ENCODE measurements at regions not wholly inside any gene's neighbourhood (a gene's known extent, or its start where the extent isn't known, plus 50 kb on each side); places are given as distances from the start of the nearest gene placed in this dataset.
A peak's percentile ranks its signal among the peaks of the same experiment; 100 is the strongest.

- DNase-seq: no peak
- intact Hi-C loops (cut with DNase I, micrococcal nuclease): no loop called here
- CTCF ChIA-PET: no interaction called here
These were observed 859.2 kb downstream of the GATA3 start for GRCh38 chr10:8913720-8914119.

GRCh38 chr10:8919280-8919679 lies 864.8 kb downstream of the GATA3 start:
- CTCF ChIA-PET: no interaction called here
- no peak overlapping the region for H3K27ac Mint-ChIP-seq
- ATAC-seq (no peak), DNase-seq (no peak)
- POLR2A ChIA-PET: no interaction called here
- no peaks in the 10 kb centered on the region for H3K36me3 Mint-ChIP-seq (ENCODE audit: low read depth)
- peaks cover 2% of the 10 kb centered on the region for H3K4me1 Mint-ChIP-seq
- peaks cover 1% of the 10 kb centered on the region for H3K9me3 Mint-ChIP-seq (ENCODE audit: low read depth)
- intact Hi-C loops (cut with DNase I, micrococcal nuclease): no loop called here
- no peak overlapping the region for H3K4me3 Mint-ChIP-seq
- H3K27me3 Mint-ChIP-seq: no peaks in the 10 kb centered on the region

More at GRCh38 chr10:8913720-8914119, 859.2 kb downstream of the GATA3 start:
- Mint-ChIP-seq H3K27ac (peak overlapping the region; percentile 14), H3K4me1 (no peaks in the 10 kb centered on the region), H3K27me3 (no peaks in the 10 kb centered on the region), H3K4me3 (no peak overlapping the region), H3K9me3 (ENCODE audit: low read depth) (peaks cover 3% of the 10 kb centered on the region), H3K36me3 (ENCODE audit: low read depth) (no peaks in the 10 kb centered on the region)
- POLR2A ChIA-PET: no interaction called here
- ATAC-seq: no peak

- ChIA-PET CTCF (no interaction called here), POLR2A (no interaction called here)
These were observed 867.1 kb downstream of the GATA3 start for GRCh38 chr10:8921568-8921967.

GRCh38 chr10:8923096-8923495 lies 868.6 kb downstream of the GATA3 start:
- Mint-ChIP-seq H3K4me1 (peaks cover 2% of the 10 kb centered on the region), H3K9me3 (ENCODE audit: low read depth) (peaks cover 4% of the 10 kb centered on the region), H3K4me3 (no peak overlapping the region), H3K27me3 (no peaks in the 10 kb centered on the region), H3K36me3 (ENCODE audit: low read depth) (peaks cover 2% of the 10 kb centered on the region), H3K27ac (no peak overlapping the region)
- ATAC-seq (no peak), DNase-seq (no peak)
- intact Hi-C loops (cut with DNase I, micrococcal nuclease): no loop called here
- CTCF ChIA-PET: no interaction called here
- POLR2A ChIA-PET: no interaction called here

More at GRCh38 chr10:8921568-8921967, 867.1 kb downstream of the GATA3 start:
- no peaks in the 10 kb centered on the region for H3K27me3 Mint-ChIP-seq
- H3K9me3 Mint-ChIP-seq (ENCODE audit: low read depth): peaks cover 5% of the 10 kb centered on the region
- no peak overlapping the region for H3K27ac Mint-ChIP-seq
- ATAC-seq (no peak), DNase-seq (no peak)
- H3K4me1 Mint-ChIP-seq: peaks cover 2% of the 10 kb centered on the region
- no peak overlapping the region for H3K4me3 Mint-ChIP-seq
- H3K36me3 Mint-ChIP-seq (ENCODE audit: low read depth): peaks cover 2% of the 10 kb centered on the region
- intact Hi-C loops (cut with DNase I, micrococcal nuclease): no loop called here

- DNase-seq (no peak), ATAC-seq (no peak)
- peaks cover 2% of the 10 kb centered on the region for H3K36me3 Mint-ChIP-seq (ENCODE audit: low read depth)
- CTCF ChIA-PET: interaction anchor here (1.5 kb wide), 1 partner anchor 10 kb away, joined by 3 read pairs; no protein-coding TSS in a partner anchor
- peaks cover 2% of the 10 kb centered on the region for H3K4me1 Mint-ChIP-seq
- H3K9me3 Mint-ChIP-seq (ENCODE audit: low read depth): peaks cover 4% of the 10 kb centered on the region
- H3K27ac Mint-ChIP-seq: no peak overlapping the region
- POLR2A ChIA-PET: no interaction called here
- intact Hi-C loops (cut with DNase I, micrococcal nuclease): no loop called here
- H3K27me3 Mint-ChIP-seq: peaks cover 2% of the 10 kb centered on the region
- no peak overlapping the region for H3K4me3 Mint-ChIP-seq
These were observed 873.2 kb downstream of the GATA3 start for GRCh38 chr10:8927705-8928104.

GRCh38 chr10:8946451-8946850 lies 892.0 kb downstream of the GATA3 start:
- ChIA-PET CTCF (no interaction called here), POLR2A (no interaction called here)
- ATAC-seq: no peak
- intact Hi-C loops (cut with DNase I, micrococcal nuclease): no loop called here
- H3K9me3 Mint-ChIP-seq (ENCODE audit: low read depth): peaks cover 6% of the 10 kb centered on the region
- no peak overlapping the region for H3K4me3 Mint-ChIP-seq
- H3K27ac Mint-ChIP-seq: no peak overlapping the region
- peaks cover 8% of the 10 kb centered on the region for H3K4me1 Mint-ChIP-seq
- no peaks in the 10 kb centered on the region for H3K27me3 Mint-ChIP-seq
- H3K36me3 Mint-ChIP-seq (ENCODE audit: low read depth): no peaks in the 10 kb centered on the region
- no peak for DNase-seq

GRCh38 chr10:8950978-8951377 lies 896.5 kb downstream of the GATA3 start:
- H3K27me3 Mint-ChIP-seq: no peaks in the 10 kb centered on the region
- peak; percentile 53 for ATAC-seq

GRCh38 chr10:8951440-8952089 lies 897.1 kb downstream of the GATA3 start:
- Mint-ChIP-seq H3K27me3 (no peaks in the 10 kb centered on the region), H3K4me3 (no peak overlapping the region), H3K4me1 (peaks cover 8% of the 10 kb centered on the region), H3K9me3 (ENCODE audit: low read depth) (peaks cover 6% of the 10 kb centered on the region), H3K27ac (peak overlapping the region; percentile 7), H3K36me3 (ENCODE audit: low read depth) (no peaks in the 10 kb centered on the region)
- CTCF ChIA-PET: interaction anchor here (0.6 to 1.4 kb wide), 2 partner anchors 10 to 1221 kb away, joined by 3 to 4 read pairs; no protein-coding TSS in a partner anchor
- no peak for ATAC-seq
- no peak for DNase-seq
- POLR2A ChIA-PET: no interaction called here
- intact Hi-C loops (cut with DNase I, micrococcal nuclease): no loop called here

More at GRCh38 chr10:8950978-8951377, 896.5 kb downstream of the GATA3 start:
- H3K4me3 Mint-ChIP-seq: no peak overlapping the region
- POLR2A ChIA-PET: no interaction called here
- CTCF ChIA-PET: interaction anchor here (0.6 to 1.4 kb wide), 2 partner anchors 11 to 1221 kb away, joined by 3 to 4 read pairs; no protein-coding TSS in a partner anchor
- H3K4me1 Mint-ChIP-seq: peaks cover 8% of the 10 kb centered on the region
- H3K36me3 Mint-ChIP-seq (ENCODE audit: low read depth): no peaks in the 10 kb centered on the region
- no peak for DNase-seq
- no peak overlapping the region for H3K27ac Mint-ChIP-seq
- intact Hi-C loops (cut with DNase I, micrococcal nuclease): no loop called here
- H3K9me3 Mint-ChIP-seq (ENCODE audit: low read depth): peaks cover 10% of the 10 kb centered on the region

- H3K4me3 Mint-ChIP-seq: no peak overlapping the region
- intact Hi-C loops (cut with DNase I, micrococcal nuclease): no loop called here
- H3K27ac Mint-ChIP-seq: no peak overlapping the region
- peaks cover under 1% of the 10 kb centered on the region for H3K4me1 Mint-ChIP-seq
- H3K27me3 Mint-ChIP-seq: no peaks in the 10 kb centered on the region
- ChIA-PET CTCF (no interaction called here), POLR2A (no interaction called here)
- ATAC-seq (no peak), DNase-seq (no peak)
- H3K9me3 Mint-ChIP-seq (ENCODE audit: low read depth): peaks cover 6% of the 10 kb centered on the region
- H3K36me3 Mint-ChIP-seq (ENCODE audit: low read depth): no peaks in the 10 kb centered on the region
These were observed 901.9 kb downstream of the GATA3 start for GRCh38 chr10:8956400-8956799.

- H3K36me3 Mint-ChIP-seq (ENCODE audit: low read depth): no peaks in the 10 kb centered on the region
- H3K4me1 Mint-ChIP-seq: peaks cover 10% of the 10 kb centered on the region
- CTCF ChIA-PET: interaction anchor here (1.1 kb wide), 1 partner anchor 11 kb away, joined by 4 read pairs; no protein-coding TSS in a partner anchor
- no peak overlapping the region for H3K27ac Mint-ChIP-seq
- ATAC-seq: no peak
- intact Hi-C loops (cut with DNase I, micrococcal nuclease): no loop called here
- DNase-seq: no peak
- peaks cover 4% of the 10 kb centered on the region for H3K27me3 Mint-ChIP-seq
- POLR2A ChIA-PET: no interaction called here
- H3K9me3 Mint-ChIP-seq (ENCODE audit: low read depth): peaks cover 10% of the 10 kb centered on the region
- no peak overlapping the region for H3K4me3 Mint-ChIP-seq
These were observed 907.8 kb downstream of the GATA3 start for GRCh38 chr10:8962249-8962648.

- intact Hi-C loops (cut with DNase I, micrococcal nuclease): no loop called here
- peak; percentile 78 for ATAC-seq
- Mint-ChIP-seq H3K9me3 (ENCODE audit: low read depth) (peaks cover 15% of the 10 kb centered on the region), H3K4me1 (peaks cover 17% of the 10 kb centered on the region), H3K4me3 (no peak overlapping the region), H3K36me3 (ENCODE audit: low read depth) (peaks cover 9% of the 10 kb centered on the region), H3K27me3 (peaks cover 5% of the 10 kb centered on the region), H3K27ac (peak overlapping the region; percentile 24)
- CTCF ChIA-PET: interaction anchor here (0.6 to 0.7 kb wide), 2 partner anchors 85 to 160 kb away, joined by 3 read pairs; no protein-coding TSS in a partner anchor
- DNase-seq: no peak
- POLR2A ChIA-PET: no interaction called here
These were observed 912.6 kb downstream of the GATA3 start for GRCh38 chr10:8967061-8967460.

- H3K27me3 Mint-ChIP-seq: peaks cover 3% of the 10 kb centered on the region
- H3K27ac Mint-ChIP-seq: no peak overlapping the region
- H3K4me3 Mint-ChIP-seq: no peak overlapping the region
- peaks cover 5% of the 10 kb centered on the region for H3K9me3 Mint-ChIP-seq (ENCODE audit: low read depth)
- ATAC-seq (no peak), DNase-seq (no peak)
- peaks cover 9% of the 10 kb centered on the region for H3K36me3 Mint-ChIP-seq (ENCODE audit: low read depth)
- H3K4me1 Mint-ChIP-seq: peaks cover 15% of the 10 kb centered on the region
- ChIA-PET CTCF (interaction anchor here (0.6 to 1.0 kb wide), 2 partner anchors 10 to 112 kb away, joined by 3 read pairs; no protein-coding TSS in a partner anchor), POLR2A (no interaction called here)
- intact Hi-C loops (cut with DNase I, micrococcal nuclease): no loop called here
These were observed 915.4 kb downstream of the GATA3 start for GRCh38 chr10:8969853-8970252.
